Suprapubic skin (tissue), 4 donors: ENCODE measurements at regions not wholly inside any gene's neighbourhood (a gene's known extent, or its start where the extent isn't known, plus 50 kb on each side); places are given as distances from the start of the nearest gene placed in this dataset.

Source experiments
- DNase-seq, 2 donors: peaks; one replicate each; pipeline ENCODE4 v3.0.0-alpha.2; 2019; ENCODE audit warnings: low spot score in 2 of 2
- H3K27ac ChIP-seq: fragments of 200-600 bp; sonication (generic); one replicate; pipeline ENCODE4 v1.5.1; 2019
- H3K27me3 ChIP-seq: fragments of 200-600 bp; sonication (generic); one replicate; pipeline ENCODE4 v1.5.1; 2019
- H3K36me3 ChIP-seq: fragments of 200-600 bp; sonication (generic); one replicate; pipeline ENCODE4 v1.5.1; 2019
- H3K4me1 ChIP-seq: fragments of 200-600 bp; sonication (generic); one replicate; pipeline ENCODE4 v1.5.1; 2019
- H3K4me3 ChIP-seq: fragments of 200-600 bp; sonication (generic); one replicate; pipeline ENCODE4 v1.5.1; 2019; ENCODE audit warnings: mild to moderate bottlenecking
- H3K9me3 ChIP-seq: fragments of 200-600 bp; sonication (generic); one replicate; pipeline ENCODE4 v1.5.1; 2019
- EP300 ChIP-seq: sonication (generic); formaldehyde crosslinking; IDR thresholded peaks from one replicate; pipeline ENCODE4 v1.6.1; 2017; ENCODE audit warnings: antibody characterized with exemption
- POLR2A ChIP-seq, 2 donors: fragments of 450-650 bp; IDR thresholded peaks; one replicate each; pipeline ENCODE4 v1.6.1; 2017; ENCODE audit warnings: antibody characterized with exemption in 2 of 2, mild to moderate bottlenecking in 2 of 2, moderate library complexity in 2 of 2
- POLR2AphosphoS5 ChIP-seq, 3 donors: sonication (generic); formaldehyde crosslinking; IDR thresholded peaks; one replicate each; pipeline ENCODE4 v1.6.1; 2017; ENCODE audit warnings: antibody characterized with exemption in 3 of 3
- WGBS: methylation state at CpG from one replicate; pipeline ENCODE4 v1.1.5; 2018; 5-methylcytosine and 5-hydroxymethylcytosine counted together
- TF ChIP-seq, protein P1 (sequence below), 2 donors: fragments of 200-600 bp in 1 of 2; fragments of 450-650 bp in 1 of 2; sonication (generic) in 1 of 2; IDR thresholded peaks; one replicate each; pipeline ENCODE4 v1.5.1; 2016 to 2019; ENCODE audit warnings: antibody characterized with exemption in 2 of 2, mild to moderate bottlenecking in 1 of 2, moderate library complexity in 1 of 2

DNA sequence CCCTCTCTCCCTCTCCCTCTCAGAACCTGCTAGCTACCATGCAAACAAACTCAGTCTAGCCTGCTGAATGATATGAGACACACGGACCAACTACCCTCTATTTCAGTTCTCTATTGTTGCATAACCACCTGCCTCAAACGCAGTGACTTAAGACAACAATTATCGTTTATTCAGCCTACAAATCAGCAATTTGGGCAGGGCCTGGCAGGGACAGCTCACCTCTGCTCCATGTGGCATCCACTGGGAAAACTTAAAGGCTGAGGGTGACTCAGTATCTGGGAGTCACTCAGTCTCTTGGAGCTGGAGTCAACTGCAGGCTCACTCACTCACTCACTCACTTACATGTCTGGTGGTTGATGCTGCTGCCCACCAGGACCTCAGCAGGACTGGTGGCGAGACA lies 121.3 kb downstream of the SEC16B start:
- H3K9me3 ChIP-seq, result no peaks in the 10 kb centered on the region
- no peaks in the 10 kb centered on the region for H3K36me3 ChIP-seq
- H3K27ac ChIP-seq, result no peak overlapping the region
- H3K27me3 ChIP-seq, result no peaks in the 10 kb centered on the region
- WGBS, result 75% methylated on average over 4 of the region's 4 CpGs
- no peak overlapping the region for H3K4me3 ChIP-seq
- TF ChIP-seq, protein P1, sequence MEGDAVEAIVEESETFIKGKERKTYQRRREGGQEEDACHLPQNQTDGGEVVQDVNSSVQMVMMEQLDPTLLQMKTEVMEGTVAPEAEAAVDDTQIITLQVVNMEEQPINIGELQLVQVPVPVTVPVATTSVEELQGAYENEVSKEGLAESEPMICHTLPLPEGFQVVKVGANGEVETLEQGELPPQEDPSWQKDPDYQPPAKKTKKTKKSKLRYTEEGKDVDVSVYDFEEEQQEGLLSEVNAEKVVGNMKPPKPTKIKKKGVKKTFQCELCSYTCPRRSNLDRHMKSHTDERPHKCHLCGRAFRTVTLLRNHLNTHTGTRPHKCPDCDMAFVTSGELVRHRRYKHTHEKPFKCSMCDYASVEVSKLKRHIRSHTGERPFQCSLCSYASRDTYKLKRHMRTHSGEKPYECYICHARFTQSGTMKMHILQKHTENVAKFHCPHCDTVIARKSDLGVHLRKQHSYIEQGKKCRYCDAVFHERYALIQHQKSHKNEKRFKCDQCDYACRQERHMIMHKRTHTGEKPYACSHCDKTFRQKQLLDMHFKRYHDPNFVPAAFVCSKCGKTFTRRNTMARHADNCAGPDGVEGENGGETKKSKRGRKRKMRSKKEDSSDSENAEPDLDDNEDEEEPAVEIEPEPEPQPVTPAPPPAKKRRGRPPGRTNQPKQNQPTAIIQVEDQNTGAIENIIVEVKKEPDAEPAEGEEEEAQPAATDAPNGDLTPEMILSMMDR (IDR thresholded peaks at IDR 0.05), result no peak
- TF ChIP-seq POLR2AphosphoS5 (IDR thresholded peaks at IDR 0.05) (no peak), POLR2A (IDR thresholded peaks at IDR 0.05) (no peak), EP300 (no peak)
- DNase-seq, result no peak
- H3K4me1 ChIP-seq, result no peaks in the 10 kb centered on the region

DNA sequence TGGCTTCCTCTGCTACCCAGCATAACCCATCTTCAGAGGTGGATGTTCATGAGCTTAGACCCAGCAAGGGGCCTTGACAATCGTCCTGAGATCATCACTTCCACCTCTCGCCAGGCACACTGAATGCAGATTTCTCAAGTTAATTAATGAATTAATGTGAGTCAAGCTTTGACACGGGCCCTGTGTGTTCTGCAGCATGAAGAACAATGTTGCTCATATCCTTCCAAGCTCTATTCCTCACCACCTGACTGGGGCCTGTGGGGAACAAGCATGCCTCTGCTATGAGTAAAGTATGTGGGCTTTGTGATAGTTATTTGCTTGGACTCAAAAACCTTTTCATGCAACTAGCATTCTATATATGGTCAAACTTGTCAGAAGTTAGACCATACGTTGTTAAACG lies 122.0 kb downstream of the SEC16B start:
- H3K9me3 ChIP-seq, result no peaks in the 10 kb centered on the region
- TF ChIP-seq, protein P1 (IDR thresholded peaks at IDR 0.05), result no peak
- TF ChIP-seq EP300, result no peak
- no peak for TF ChIP-seq POLR2AphosphoS5 (IDR thresholded peaks at IDR 0.05)
- no peak for TF ChIP-seq POLR2A (IDR thresholded peaks at IDR 0.05)
- no peak overlapping the region for H3K27ac ChIP-seq
- H3K4me1 ChIP-seq, result no peaks in the 10 kb centered on the region
- no peaks in the 10 kb centered on the region for H3K36me3 ChIP-seq
- H3K4me3 ChIP-seq, result no peak overlapping the region
- WGBS, result 73% methylated on average over 5 of the region's 5 CpGs
- DNase-seq, result no peak
- H3K27me3 ChIP-seq, result no peaks in the 10 kb centered on the region

DNA sequence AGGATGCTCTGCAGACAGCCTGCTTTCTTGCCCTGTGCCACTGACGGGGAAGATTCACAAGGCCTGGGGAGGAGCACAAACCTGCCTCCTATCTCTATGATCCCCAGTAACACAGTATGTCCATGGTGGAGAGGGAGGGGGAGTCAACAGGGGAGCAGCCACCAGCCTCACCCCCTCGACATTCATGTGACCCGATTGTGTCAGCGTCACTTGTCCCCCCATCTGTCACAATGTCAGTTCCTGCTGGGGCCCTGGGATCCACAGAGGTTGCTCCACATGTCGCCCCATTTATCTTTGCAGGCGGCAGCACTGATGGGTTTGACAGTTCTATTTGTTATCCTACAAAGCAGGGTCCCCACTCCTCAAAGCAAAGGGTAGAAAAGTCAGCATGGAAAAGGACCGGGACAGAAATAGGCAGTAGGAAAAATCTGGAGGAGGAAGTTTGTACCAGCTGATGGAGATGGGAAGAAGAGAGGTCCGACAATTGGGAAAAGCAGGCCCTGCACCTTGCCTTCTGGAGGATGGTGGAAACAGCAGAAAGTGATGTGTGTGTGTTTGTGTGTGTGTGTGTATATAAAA lies 130.9 kb downstream of the SEC16B start:
- 80% methylated on average over 8 of the region's 8 CpGs for WGBS
- no peak overlapping the region for H3K4me3 ChIP-seq
- H3K36me3 ChIP-seq, result no peaks in the 10 kb centered on the region
- no peak overlapping the region for H3K27ac ChIP-seq
- no peak for TF ChIP-seq POLR2AphosphoS5 (IDR thresholded peaks at IDR 0.05)
- TF ChIP-seq POLR2A (IDR thresholded peaks at IDR 0.05), result no peak
- TF ChIP-seq EP300, result no peak
- TF ChIP-seq, protein P1 (IDR thresholded peaks at IDR 0.05), result no peak
- no peaks in the 10 kb centered on the region for H3K9me3 ChIP-seq
- H3K27me3 ChIP-seq, result no peaks in the 10 kb centered on the region
- no peak for DNase-seq
- H3K4me1 ChIP-seq, result no peaks in the 10 kb centered on the region

DNA sequence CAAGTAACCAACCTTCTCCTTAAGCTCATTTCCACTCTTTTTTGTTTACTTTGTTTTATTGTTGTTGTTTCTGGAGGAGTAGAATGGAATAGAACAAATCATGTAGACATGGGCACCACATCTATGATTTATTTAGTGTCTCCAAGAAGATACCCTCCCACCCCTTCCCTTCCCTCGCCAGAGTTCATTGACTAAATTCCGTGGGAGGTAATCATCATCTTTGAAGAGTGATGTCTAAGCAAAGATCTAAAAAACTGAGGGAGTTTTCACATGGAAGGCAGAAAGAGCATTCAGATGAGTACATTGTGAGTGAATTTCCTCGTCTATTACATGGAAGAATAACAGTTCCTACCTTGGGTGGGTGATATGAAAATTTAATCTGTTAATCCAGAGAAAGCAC lies 136.2 kb downstream of the SEC16B start:
- H3K9me3 ChIP-seq, result no peaks in the 10 kb centered on the region
- 70% methylated on average over 3 of the region's 3 CpGs for WGBS
- H3K4me1 ChIP-seq, result no peaks in the 10 kb centered on the region
- no peak overlapping the region for H3K4me3 ChIP-seq
- TF ChIP-seq POLR2AphosphoS5 (IDR thresholded peaks at IDR 0.05), result no peak
- TF ChIP-seq POLR2A (IDR thresholded peaks at IDR 0.05), result no peak
- TF ChIP-seq, protein P1 (IDR thresholded peaks at IDR 0.05), result no peak
- TF ChIP-seq EP300, result no peak
- no peak overlapping the region for H3K27ac ChIP-seq
- H3K27me3 ChIP-seq, result no peaks in the 10 kb centered on the region
- H3K36me3 ChIP-seq, result no peaks in the 10 kb centered on the region
- DNase-seq, result no peak

DNA sequence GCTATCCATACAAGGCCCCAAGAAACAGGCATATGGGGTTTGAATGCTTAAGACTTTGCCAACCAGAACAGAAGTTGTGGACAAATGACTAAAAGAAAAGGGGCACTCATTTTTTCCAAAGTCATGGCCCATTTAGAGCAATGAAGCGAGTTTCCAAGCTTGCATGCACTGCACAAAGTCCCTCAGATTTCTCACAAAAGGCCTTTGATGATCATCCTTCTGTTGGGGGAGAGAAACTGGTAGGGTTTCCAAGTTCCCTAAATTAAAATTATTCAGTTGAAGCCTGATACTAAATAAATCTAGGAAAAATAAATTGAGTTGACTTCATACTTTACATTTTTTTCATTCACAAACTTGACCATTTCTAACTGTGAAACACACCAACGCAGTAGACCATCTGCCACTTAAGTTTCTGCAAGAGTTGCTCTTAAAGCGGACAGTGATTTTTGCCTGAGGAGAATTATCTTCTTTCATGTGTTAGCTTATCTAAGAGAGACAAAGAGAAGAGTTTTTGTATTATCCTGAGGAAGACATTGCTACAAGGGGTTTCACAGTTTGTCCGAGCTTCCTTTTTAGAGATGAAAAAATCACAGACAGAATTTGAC lies 139.2 kb downstream of the SEC16B start:
- no peak for TF ChIP-seq POLR2AphosphoS5 (IDR thresholded peaks at IDR 0.05)
- no peak for TF ChIP-seq POLR2A (IDR thresholded peaks at IDR 0.05)
- TF ChIP-seq, protein P1 (IDR thresholded peaks at IDR 0.05), result no peak
- no peak for TF ChIP-seq EP300
- no peak overlapping the region for H3K27ac ChIP-seq
- no peak overlapping the region for H3K4me3 ChIP-seq
- no peaks in the 10 kb centered on the region for H3K36me3 ChIP-seq
- WGBS, result 87% methylated on average over 4 of the region's 4 CpGs
- no peaks in the 10 kb centered on the region for H3K4me1 ChIP-seq
- no peaks in the 10 kb centered on the region for H3K27me3 ChIP-seq
- no peaks in the 10 kb centered on the region for H3K9me3 ChIP-seq
- DNase-seq, result no peak
